Peyer's patch (tissue), 4 donors: ENCODE measurements at regions not wholly inside any gene's neighbourhood (a gene's known extent, or its start where the extent isn't known, plus 50 kb on each side); places are given as distances from the start of the nearest gene placed in this dataset.

Experiments used
- POLR2A ChIP-seq, 2 donors: fragments of 450-650 bp; IDR thresholded peaks; one replicate each; pipeline ENCODE4 v1.5.1; 2017; ENCODE audit warnings: antibody characterized with exemption in 2 of 2, mild to moderate bottlenecking in 2 of 2, moderate library complexity in 2 of 2
- TF ChIP-seq, protein P1 (sequence below), 6 experiments: fragments of 450-650 bp in 4 of 6; fragments of 200-600 bp in 2 of 6; sonication (generic) in 1 of 6; IDR thresholded peaks; one replicate each; pipeline ENCODE4 v1.5.1; 2017 to 2019; ENCODE audit warnings: antibody characterized with exemption in 6 of 6, mild to moderate bottlenecking in 3 of 6, moderate library complexity in 1 of 6

DNA sequence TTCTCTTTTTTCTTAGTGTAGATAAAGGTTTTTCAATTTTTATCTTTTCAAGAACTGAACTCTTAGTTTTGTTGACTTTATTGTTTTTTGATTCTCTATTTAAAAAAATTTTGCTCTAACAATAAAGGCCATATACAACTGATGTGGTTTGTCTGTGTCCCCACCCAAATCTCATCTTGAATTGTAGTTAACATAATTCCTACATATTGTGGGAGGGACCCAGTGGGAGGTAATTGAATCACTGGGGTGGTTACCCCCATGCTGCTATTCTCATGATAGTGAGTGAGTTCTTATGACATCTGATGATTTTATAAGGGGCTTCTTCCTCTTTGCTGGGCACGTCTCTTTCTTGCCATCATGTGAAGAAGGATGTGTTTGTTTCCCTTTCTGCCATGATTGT lies 199.8 kb downstream of the DHX35 start:
- TF ChIP-seq, protein P1, sequence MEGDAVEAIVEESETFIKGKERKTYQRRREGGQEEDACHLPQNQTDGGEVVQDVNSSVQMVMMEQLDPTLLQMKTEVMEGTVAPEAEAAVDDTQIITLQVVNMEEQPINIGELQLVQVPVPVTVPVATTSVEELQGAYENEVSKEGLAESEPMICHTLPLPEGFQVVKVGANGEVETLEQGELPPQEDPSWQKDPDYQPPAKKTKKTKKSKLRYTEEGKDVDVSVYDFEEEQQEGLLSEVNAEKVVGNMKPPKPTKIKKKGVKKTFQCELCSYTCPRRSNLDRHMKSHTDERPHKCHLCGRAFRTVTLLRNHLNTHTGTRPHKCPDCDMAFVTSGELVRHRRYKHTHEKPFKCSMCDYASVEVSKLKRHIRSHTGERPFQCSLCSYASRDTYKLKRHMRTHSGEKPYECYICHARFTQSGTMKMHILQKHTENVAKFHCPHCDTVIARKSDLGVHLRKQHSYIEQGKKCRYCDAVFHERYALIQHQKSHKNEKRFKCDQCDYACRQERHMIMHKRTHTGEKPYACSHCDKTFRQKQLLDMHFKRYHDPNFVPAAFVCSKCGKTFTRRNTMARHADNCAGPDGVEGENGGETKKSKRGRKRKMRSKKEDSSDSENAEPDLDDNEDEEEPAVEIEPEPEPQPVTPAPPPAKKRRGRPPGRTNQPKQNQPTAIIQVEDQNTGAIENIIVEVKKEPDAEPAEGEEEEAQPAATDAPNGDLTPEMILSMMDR (IDR thresholded peaks at IDR 0.05) = no peak
- no peak for TF ChIP-seq POLR2A (IDR thresholded peaks at IDR 0.05)
